AG09319 (cell line): ENCODE measurements at regions not wholly inside any gene's neighbourhood (a gene's known extent, or its start where the extent isn't known, plus 50 kb on each side); places are given as distances from the start of the nearest gene placed in this dataset.

Experiments used
- DNase-seq: peaks from one replicate; pipeline ENCODE4 v3.0.0-alpha.2; 2010; ENCODE audit warnings: low read depth; ENCODE audit errors: extremely low read depth
- CTCF ChIP-seq: IDR thresholded peaks from 2 replicates; pipeline ENCODE4 v1.5.1; 2011; ENCODE audit warnings: low read depth, mild to moderate bottlenecking, inconsistent platforms, low read length, moderate library complexity

DNA sequence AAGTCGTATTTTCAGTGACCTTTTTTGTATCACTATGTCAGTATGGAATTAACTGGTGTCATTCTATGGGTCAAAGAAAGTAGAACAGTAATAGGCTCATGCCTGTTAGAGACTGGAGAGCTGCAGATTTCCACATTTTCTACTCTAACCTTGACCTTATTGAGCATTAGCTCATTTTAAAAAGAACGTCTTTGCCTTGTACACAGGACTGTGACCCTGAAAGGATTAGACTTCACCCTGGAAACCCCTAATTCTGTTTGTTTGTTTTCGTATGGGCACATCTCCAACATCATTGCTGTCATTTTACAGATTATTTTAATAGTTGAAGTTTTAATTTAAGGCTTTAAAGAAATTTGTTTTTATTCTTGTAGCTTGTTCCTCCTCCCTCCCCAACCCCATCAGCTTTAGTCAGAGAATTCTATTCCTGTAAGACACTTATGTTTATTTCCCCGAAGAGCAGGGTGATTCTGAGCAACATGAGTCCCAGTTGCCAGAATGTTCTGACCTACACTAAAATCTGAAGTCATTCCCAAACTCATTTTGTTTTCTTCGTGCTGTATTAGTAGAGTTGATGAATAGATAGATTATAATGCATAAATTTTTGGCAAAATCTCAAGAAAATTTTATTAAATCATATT lies 451.3 kb downstream of the FOXG1 start:
- TF ChIP-seq CTCF = no peak
- DNase-seq = no peak

DNA sequence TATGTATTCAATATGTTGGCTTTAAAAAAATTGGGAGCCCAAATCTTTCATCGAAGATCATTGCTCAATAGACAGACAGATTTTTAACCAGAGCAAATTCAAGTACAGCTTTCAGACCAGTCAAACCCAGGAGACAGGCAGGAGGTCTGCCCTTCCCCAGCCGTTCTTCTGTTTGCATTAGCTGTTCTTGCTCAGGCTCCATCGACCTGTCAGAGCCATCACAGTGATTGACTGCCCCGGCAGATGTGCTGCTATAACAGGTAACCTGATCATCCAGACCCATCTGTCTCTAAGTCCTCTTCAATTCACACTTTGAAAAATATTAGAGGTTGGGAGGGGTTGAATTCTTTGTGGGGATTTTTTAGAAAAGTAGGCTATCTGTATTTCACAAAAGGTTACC lies 453.5 kb downstream of the FOXG1 start:
- no peak for TF ChIP-seq CTCF
- no peak for DNase-seq

GRCh38 chr14:29220566-29220965 lies 454.0 kb downstream of the FOXG1 start:
- no peak for DNase-seq
- TF ChIP-seq CTCF = no peak

DNA sequence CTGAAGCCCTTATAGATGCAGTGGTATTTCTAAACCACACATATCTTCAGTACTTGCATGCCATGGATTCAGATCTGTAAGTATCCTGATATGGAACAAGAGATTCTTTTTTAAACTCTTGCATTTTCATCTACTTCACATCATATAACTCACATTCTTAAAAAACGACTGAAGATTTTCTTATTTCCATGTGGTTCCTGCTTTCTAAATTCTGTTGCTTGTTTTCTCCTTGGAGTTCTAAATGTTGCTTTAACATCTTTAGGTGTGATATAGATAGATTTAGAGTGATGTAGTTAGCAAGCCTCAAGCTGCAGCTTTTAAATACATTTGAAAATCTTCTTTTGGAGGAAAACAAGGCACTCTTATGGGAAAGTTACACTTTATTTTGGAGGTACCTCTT lies 455.4 kb downstream of the FOXG1 start:
- no peak for TF ChIP-seq CTCF
- DNase-seq = no peak

GRCh38 chr14:29222671-29223268 lies 456.2 kb downstream of the FOXG1 start:
- TF ChIP-seq CTCF = peak; percentile 69
- DNase-seq = no peak

DNA sequence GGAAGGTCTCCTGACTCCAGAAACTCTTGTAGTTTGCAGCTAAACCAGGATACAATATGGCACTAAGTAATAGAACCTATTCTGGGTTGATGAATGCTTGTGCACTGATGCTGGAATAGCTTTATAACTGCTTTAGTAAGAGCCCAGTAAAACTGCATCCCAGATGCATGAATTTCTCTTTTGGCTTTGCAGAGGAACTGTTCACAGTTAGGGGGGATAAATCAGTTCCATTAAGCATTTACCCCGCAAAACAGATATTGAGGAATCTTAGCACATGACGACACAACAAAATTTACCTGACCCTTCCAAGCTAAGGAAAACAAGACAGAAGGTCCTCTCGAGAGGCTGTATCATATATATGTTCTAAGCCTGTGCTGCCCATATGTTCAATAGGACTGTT lies 457.4 kb downstream of the FOXG1 start:
- no peak for DNase-seq
- TF ChIP-seq CTCF = no peak

DNA sequence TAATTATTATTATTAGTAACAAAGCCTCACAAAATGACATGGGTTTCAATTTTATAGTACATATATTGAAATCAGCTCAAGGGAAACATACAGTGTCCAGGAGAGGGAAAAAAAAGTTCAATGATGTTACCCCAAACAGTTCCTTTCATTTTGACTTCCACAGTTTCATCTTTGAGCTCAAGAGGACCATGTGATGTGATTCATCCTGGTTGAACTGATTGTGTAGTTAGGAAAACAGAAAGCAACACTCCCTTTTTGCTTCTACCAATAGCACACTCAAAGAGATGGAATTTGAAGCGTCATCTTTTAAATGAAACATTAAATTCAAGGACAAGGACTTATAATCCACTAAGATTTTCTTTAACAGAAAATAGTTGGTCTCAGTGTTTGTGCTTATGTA lies 461.0 kb downstream of the FOXG1 start:
- no peak for DNase-seq
- no peak for TF ChIP-seq CTCF
